GM13976 (cell line): ENCODE measurements at regions not wholly inside any gene's neighbourhood (a gene's known extent, or its start where the extent isn't known, plus 50 kb on each side); places are given as distances from the start of the nearest gene placed in this dataset.

Experiments used
- DNase-seq: peaks from one replicate; pipeline ENCODE4 v3.0.0; 2012; ENCODE audit warnings: low spot score
- in situ Hi-C: fragments of 300-500 bp; cut with MboI; formaldehyde crosslinking; loops from one replicate; pipeline ENCODE4 v1.12.0; 2022; ENCODE audit warnings: low sequenced_read_pairs, mixed read lengths, inconsistent platforms; ENCODE audit not compliant: unreplicated experiment
- TF ChIP-seq, protein P1 (sequence below): IDR thresholded peaks from 2 replicates; pipeline ENCODE4 v1.5.1; 2012; ENCODE audit warnings: borderline replicate concordance, mild to moderate bottlenecking; ENCODE audit not compliant: insufficient read depth; ENCODE audit errors: extremely low read depth, missing control alignments, control extremely low read depth

DNA sequence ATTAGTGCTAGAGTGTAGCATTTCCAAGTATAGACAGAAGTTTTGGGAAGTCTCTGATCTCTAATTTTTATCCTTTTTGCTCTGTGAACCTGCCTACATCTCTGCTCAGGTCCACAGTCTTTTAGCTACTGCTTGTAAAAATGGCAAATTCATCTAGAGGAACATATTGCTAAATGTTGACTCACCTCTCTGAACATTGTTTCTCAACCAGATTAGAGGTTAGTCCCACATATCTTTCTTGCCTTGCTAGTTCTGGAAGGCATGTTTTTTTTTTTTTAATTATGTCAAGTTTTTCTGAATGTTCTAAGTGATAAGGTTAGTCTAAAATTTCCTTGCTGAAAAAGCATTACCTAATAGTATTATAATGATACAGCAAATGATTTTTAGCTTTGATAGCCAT is 2889.6 kb upstream of the PCDH20 start:
- in situ Hi-C loops, result no loop called here
- no peak for DNase-seq
- TF ChIP-seq, protein P1, sequence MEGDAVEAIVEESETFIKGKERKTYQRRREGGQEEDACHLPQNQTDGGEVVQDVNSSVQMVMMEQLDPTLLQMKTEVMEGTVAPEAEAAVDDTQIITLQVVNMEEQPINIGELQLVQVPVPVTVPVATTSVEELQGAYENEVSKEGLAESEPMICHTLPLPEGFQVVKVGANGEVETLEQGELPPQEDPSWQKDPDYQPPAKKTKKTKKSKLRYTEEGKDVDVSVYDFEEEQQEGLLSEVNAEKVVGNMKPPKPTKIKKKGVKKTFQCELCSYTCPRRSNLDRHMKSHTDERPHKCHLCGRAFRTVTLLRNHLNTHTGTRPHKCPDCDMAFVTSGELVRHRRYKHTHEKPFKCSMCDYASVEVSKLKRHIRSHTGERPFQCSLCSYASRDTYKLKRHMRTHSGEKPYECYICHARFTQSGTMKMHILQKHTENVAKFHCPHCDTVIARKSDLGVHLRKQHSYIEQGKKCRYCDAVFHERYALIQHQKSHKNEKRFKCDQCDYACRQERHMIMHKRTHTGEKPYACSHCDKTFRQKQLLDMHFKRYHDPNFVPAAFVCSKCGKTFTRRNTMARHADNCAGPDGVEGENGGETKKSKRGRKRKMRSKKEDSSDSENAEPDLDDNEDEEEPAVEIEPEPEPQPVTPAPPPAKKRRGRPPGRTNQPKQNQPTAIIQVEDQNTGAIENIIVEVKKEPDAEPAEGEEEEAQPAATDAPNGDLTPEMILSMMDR, result no peak

DNA sequence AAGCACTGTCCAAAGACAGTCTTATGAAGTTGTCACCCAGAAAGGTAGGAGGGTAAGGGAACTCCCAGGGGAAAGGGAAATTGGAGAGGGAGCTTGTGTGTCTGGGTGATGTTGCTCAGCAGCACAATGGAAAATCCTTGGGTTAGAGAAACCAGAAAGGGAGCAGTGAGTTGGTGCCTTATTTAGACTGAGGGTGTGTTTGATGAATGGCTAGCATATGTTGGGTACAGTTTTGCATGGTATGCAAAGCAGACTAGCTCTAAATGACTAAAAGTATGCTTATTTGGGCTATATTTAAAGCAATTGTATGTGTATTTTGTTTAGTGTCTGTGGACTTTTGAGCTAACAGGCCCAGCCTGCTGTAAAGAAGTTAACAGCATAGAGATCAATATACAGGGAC is 2884.6 kb upstream of the PCDH20 start:
- DNase-seq, result no peak
- TF ChIP-seq, protein P1, result no peak
- in situ Hi-C loops, result no loop called here

DNA sequence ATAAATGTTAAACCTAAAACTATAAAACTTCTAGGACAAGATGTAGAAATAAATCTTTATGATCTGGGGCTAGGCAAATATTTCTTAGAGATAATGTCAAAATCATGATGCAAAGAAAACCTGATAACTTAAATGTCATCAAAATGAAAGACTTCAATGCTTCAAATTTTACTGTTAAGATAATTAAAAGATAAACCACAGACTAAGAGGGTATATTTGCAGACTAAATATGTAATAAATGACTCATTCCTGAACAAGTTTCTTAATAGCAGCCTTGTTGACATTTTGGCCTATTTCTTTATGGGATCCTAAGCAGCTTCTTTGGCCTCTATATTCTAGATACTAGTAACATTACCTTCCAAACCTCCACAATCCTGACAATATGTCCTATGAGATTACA is 2878.3 kb upstream of the PCDH20 start:
- TF ChIP-seq, protein P1, result no peak
- DNase-seq, result no peak
- in situ Hi-C loops, result no loop called here

DNA sequence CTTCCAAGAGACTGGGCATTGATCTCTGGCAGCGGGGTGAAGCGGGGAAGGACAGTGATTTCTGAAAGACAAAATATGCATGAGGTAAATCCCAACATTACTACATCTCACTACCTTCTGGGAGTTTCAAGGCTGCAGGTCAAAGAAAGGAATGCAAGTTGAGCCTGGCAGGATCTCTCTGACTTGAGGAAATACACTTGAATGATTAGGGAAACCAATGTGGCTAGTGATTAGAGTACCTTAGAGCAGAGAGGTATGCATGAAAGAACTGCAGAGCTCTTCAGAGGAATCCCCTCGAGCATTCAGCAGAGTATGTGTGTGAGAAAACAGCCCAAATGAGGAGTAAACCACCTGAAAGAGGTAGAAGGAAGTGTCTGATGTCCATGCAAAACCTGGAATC is 2874.1 kb upstream of the PCDH20 start:
- TF ChIP-seq, protein P1, result no peak
- DNase-seq, result no peak
- in situ Hi-C loops, result no loop called here

DNA sequence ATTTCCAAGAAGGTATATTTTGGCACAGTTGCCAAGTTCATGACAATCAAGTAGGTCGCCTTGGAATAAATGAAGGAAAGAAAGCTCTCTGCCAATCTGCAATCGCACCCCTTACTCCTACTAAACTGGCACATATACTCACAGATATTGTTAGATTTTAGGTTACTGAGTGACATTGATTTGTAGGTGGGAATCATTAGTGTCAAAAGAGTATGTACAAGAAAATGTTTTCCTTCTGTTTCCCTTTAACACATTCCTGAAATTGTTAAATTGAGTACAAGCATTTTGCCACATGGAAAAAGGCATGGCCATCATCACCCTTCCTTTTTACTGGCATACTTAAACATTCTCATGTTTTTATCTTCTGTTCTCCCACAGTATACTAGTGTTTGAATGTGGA is 2868.3 kb upstream of the PCDH20 start:
- DNase-seq, result no peak
- TF ChIP-seq, protein P1, result no peak
- in situ Hi-C loops, result no loop called here

DNA sequence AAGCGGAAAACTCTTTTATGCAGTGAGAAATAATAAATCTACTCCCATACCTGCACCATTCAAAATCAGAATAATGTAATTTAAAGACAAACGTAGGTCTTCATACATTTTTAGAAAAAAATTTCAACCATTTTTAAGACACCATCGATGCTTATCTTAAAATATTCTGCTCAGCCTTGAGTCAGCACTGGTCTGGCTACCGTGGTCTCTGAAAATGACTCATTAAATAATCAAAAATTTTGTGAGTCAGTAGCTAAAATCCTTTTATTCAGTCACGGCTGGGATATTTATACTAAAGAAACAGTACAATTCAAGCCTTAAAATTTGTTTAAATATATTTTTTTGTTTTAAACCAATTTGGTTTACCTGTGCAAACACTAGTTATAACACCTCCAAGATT is 2862.8 kb upstream of the PCDH20 start:
- TF ChIP-seq, protein P1, result no peak
- DNase-seq, result no peak
- in situ Hi-C loops, result no loop called here

DNA sequence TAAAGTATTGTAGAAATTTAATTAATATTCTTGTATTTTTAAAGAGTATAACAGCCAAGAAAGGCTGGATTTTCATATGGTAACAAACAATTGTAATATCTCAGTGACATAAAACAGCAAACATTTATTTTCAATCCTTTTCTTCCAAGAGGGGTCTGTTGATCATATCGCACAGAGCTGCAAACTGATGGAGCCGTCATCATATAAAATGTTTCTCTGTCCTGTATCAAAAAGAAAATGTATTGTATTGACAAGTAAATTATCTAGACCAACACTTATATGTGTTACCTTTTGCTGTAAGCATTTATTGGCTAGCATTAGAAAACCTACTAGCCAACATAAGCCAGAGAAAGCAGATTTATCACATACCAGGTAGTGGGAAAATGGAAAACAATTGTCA is 2861.4 kb upstream of the PCDH20 start:
- in situ Hi-C loops, result no loop called here
- no peak for DNase-seq
- TF ChIP-seq, protein P1, result no peak
